Right cardiac atrium (tissue), 5 donors: ENCODE measurements at regions not wholly inside any gene's neighbourhood (a gene's known extent, or its start where the extent isn't known, plus 50 kb on each side); places are given as distances from the start of the nearest gene placed in this dataset.

Experiments
- ATAC-seq, 2 donors: fragments of 200-7000 bp; cut with Tn5 transposase; one replicate each; pipeline versions ENCODE4 v1.8.0 to v1.9.1; 2020; ENCODE audit warnings: moderate library complexity in 2 of 2, mild to moderate bottlenecking in 1 of 2
- DNase-seq, 3 donors: peaks; one replicate each; pipeline ENCODE4 v3.0.0-alpha.2; 2020
- H3K27ac ChIP-seq: one replicate; pipeline ENCODE4 v1.5.1; 2013; ENCODE audit warnings: mild to moderate bottlenecking, low read length, control low read depth, moderate library complexity
- H3K27me3 ChIP-seq: one replicate; pipeline ENCODE4 v1.6.1; 2013; ENCODE audit not compliant: control insufficient read depth, insufficient read depth
- H3K4me1 ChIP-seq: one replicate; pipeline ENCODE4 v1.6.1; 2013; ENCODE audit warnings: low read length; ENCODE audit not compliant: control insufficient read depth, insufficient read depth
- H3K4me3 ChIP-seq: one replicate; pipeline ENCODE4 v1.5.1; 2013; ENCODE audit warnings: low read length, control low read depth
- H3K9me3 ChIP-seq: one replicate; pipeline ENCODE4 v1.6.1; 2013; ENCODE audit warnings: low read length; ENCODE audit not compliant: control insufficient read depth
- WGBS: extraction: QIAGEN DNeasy Blood & Tissue Kit; methylation state at CpG from one replicate; pipeline ENCODE4 v1.1.7; 2013; 5-methylcytosine and 5-hydroxymethylcytosine counted together
- intact Hi-C, 4 donors: fragments of 100-400 bp; cut with DNase I; formaldehyde crosslinking; loops; one replicate each; pipeline versions ENCODE4 v1.11.0 to v1.14.0; 2022 to 2023
- donor health status: healthy with polysubstance abuse.
- donor health status: DM: no; HTN: yes; CAD: no.
- donor health status: DM: no; HTN: no; CAD: no.
- donor health status: DM: no; HTN: yes; CAD: no; lungs with severe emphysema.
- donor health status: DM: yes; HTN: yes; CAD: no.

DNA sequence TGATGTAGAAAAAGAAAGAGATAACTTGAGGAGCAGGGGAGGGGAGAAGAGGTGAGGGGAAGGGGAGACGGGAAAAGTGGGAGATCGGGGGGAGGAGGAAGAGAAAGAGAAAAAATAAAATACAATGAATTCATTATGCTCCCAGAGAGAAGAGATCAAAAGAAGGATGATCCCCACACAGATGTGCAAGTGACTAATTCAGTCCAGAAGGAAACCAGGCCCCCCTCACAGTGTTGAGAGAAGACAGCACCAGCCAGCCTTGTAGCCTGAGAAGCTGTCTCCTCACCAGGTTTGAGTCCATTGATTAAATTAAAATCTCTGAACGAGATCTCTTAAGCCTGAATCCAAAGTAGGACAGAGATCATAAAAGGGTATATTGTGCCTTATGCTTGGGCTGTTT lies 333.7 kb upstream of the NBEA start:
- Histone ChIP-seq H3K4me1 (no peaks in the 10 kb centered on the region), H3K27me3 (no peaks in the 10 kb centered on the region), H3K4me3 (no peak overlapping the region), H3K9me3 (no peaks in the 10 kb centered on the region), H3K27ac (no peak overlapping the region)
- intact Hi-C loops = no loop called here
- WGBS = 79% methylated on average over 3 of the region's 3 CpGs
- ATAC-seq = no peak
- no peak for DNase-seq

DNA sequence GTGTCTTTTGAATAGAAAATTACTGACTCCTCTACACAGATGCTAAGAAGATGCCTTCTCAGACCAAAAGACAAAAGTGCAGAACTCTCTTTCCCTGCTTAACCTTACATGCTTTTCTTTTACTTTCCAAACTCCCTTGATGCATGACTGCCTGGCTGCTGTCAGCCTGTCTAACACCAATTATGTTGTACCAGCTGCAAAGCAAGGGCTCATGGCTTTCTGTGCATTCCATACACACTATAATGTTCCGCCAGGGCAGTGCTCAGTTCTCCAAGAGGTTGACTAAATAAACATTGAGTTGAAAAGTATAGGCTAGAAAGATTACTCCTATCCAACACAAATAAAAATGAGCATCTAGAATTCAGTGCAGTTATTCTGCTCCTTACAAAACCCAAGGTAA lies 330.4 kb upstream of the NBEA start:
- no peaks in the 10 kb centered on the region for H3K9me3 ChIP-seq
- H3K27me3 ChIP-seq = no peaks in the 10 kb centered on the region
- DNase-seq (no peak), ATAC-seq (no peak)
- no peak overlapping the region for H3K4me3 ChIP-seq
- 92% methylated on average over 1 of the region's 1 CpG for WGBS
- no peak overlapping the region for H3K27ac ChIP-seq
- no peaks in the 10 kb centered on the region for H3K4me1 ChIP-seq
- intact Hi-C loops = no loop called here

DNA sequence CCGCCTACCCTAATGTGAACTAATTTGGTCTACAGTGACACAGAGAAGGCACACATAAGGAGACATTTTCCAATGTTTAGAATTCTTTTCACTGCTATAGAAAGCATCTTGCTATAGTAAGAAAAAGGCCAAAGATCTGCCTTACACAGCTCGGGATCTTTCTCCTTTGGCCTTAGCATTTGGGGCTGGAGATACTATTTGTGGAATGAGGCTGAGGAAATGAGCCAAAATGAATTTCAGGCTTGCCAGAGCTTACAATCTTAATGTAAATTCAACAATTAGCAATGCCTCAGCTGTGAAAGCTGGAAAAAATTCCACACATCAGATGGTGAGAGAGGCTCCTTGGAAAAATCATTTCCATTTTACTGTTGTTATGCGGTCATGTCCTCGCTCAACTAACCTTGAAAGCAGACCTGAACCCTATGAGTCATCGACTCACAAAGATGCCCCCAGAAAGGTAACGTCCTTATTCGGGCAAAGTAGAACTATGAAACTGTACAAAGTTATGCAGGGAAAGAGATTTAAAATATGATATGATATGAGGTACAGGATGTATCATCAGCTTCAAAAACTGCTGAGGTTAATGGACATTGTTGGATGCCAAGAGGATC lies 324.5 kb upstream of the NBEA start:
- Histone ChIP-seq H3K27me3 (no peaks in the 10 kb centered on the region), H3K9me3 (no peaks in the 10 kb centered on the region), H3K4me1 (no peaks in the 10 kb centered on the region), H3K4me3 (no peak overlapping the region), H3K27ac (no peak overlapping the region)
- intact Hi-C loops = no loop called here
- ATAC-seq (no peak), DNase-seq (no peak)
- WGBS = 85% methylated on average over 7 of the region's 7 CpGs

DNA sequence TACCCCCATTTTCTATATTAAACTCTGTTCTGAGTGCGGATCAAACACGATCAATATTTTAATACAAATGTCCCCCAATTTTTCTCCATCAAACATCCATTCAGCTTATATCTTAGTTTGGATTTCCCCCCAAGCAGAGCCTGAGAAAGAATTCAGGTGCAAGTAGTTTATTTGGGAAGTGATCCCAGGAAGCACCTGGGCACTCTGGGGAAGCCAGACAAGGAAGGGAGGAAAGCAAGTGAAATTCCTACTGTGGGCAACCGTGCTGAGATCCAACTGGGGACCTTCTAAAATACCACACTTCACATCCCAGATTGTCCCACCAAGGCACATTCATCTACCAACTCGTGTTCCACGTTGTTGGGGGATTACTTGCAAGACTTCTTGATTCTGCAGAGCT lies 323.4 kb upstream of the NBEA start:
- H3K4me1 ChIP-seq = no peaks in the 10 kb centered on the region
- intact Hi-C loops = no loop called here
- H3K27ac ChIP-seq = no peak overlapping the region
- no peaks in the 10 kb centered on the region for H3K27me3 ChIP-seq
- DNase-seq = no peak
- no peaks in the 10 kb centered on the region for H3K9me3 ChIP-seq
- WGBS = 82% methylated on average over 5 of the region's 5 CpGs
- no peak for ATAC-seq
- no peak overlapping the region for H3K4me3 ChIP-seq

DNA sequence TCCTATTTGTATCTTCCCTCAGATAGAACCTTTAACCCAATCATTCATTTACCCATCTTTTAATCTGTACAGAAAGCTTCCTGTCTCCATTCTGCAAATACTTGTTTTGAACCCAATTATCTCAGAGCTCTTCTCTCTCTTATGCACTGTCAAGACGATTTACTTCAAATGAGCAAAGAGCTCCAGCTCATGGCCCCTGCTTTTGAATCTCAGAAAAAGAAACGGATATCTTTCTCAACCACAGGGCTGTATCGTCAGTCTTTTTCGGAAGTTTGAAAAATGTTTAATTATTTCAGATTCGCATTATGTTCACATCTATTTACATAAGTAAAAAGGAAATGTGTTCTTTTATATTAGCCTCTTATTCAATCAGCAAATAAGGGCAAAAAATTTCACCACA lies 322.7 kb upstream of the NBEA start:
- H3K4me1 ChIP-seq = no peaks in the 10 kb centered on the region
- no peaks in the 10 kb centered on the region for H3K27me3 ChIP-seq
- intact Hi-C loops = no loop called here
- 82% methylated on average over 5 of the region's 5 CpGs for WGBS
- H3K9me3 ChIP-seq = no peaks in the 10 kb centered on the region
- ATAC-seq (no peak), DNase-seq (no peak)
- H3K27ac ChIP-seq = no peak overlapping the region
- no peak overlapping the region for H3K4me3 ChIP-seq

DNA sequence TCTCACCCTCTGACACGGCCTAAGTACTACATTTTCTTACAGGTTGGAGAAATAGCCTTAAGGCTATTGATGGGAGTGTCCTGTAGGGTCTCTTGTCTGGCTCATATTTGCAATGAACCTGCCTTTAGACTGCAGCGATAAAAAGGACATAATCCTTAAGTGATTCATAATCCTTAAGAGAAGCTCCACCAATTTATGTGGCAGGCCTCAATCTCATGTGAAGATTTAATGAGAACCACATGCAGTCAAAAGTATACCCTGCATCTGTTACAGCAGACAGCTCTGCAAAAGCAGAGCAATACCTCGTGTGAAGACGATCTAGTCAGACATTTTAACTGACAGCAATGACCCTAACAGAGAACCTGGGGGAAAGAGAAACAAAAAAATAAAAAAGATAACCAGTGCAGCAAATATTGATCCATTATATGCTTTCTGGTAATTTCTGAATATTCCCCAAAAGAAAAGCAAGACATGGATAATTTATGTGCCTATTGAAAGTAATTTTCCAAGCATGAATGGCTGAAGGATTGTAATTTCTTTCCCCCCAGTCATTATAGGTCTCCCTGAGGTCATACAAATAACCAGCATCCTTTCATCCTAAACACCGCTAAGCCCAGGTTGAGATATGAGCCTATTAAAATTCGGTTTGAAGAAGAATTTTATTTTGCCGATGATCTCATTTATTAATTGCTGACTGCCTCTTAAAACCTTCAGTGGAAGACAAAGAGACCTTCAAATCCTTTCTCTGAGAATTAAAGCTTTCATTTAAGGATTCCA lies 321.8 kb upstream of the NBEA start:
- Histone ChIP-seq H3K4me1 (no peaks in the 10 kb centered on the region), H3K9me3 (no peaks in the 10 kb centered on the region), H3K27me3 (no peaks in the 10 kb centered on the region), H3K4me3 (no peak overlapping the region), H3K27ac (no peak overlapping the region)
- WGBS = 81% methylated on average over 7 of the region's 7 CpGs
- intact Hi-C loops = no loop called here
- ATAC-seq (no peak), DNase-seq (no peak)

DNA sequence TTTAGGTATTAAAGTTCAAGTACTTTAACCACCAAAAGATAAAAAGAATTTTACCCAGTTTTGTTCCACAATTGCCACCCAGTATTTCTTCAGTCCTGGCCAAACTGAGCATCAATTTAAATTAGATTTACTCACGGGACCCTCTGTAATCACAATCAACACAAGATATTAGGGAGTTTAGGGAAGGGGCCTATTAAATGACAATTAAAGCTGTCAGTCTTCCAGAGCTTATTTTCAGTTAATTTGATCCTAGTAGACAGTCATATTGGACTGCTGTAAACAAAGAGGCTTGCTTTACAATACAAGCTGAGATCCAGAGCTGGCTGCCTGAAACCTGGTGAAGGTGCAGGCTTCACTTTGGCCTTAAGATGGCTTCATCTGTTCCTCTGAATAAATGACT lies 321.2 kb upstream of the NBEA start:
- intact Hi-C loops = no loop called here
- Histone ChIP-seq H3K4me3 (no peak overlapping the region), H3K27ac (no peak overlapping the region), H3K9me3 (no peaks in the 10 kb centered on the region), H3K4me1 (no peaks in the 10 kb centered on the region), H3K27me3 (no peaks in the 10 kb centered on the region)
- WGBS = 90% methylated on average over 1 of the region's 1 CpG
- no peak for DNase-seq
- ATAC-seq = no peak

DNA sequence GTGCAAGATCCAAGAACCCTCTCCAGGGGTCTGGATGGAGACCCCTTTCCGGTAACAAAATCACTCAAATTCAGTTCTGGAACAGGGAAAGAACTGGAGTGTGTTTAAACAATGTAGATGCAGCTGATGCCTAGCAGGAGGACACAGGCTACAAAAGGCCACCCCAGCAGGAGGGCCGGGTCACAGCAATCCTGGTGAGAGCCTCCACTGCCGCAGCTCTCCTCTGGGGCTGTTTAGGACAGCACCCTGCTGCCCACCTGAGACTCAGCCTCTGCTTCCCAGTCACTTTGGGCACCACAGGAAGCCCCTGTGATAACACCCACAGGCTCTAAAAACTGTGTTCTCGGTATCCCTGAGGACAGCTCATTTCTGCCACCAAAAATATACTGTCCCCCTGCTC lies 318.7 kb upstream of the NBEA start:
- no peak for ATAC-seq
- Histone ChIP-seq H3K4me1 (no peaks in the 10 kb centered on the region), H3K9me3 (no peaks in the 10 kb centered on the region), H3K27ac (no peak overlapping the region), H3K27me3 (no peaks in the 10 kb centered on the region), H3K4me3 (no peak overlapping the region)
- 86% methylated on average over 4 of the region's 4 CpGs for WGBS
- intact Hi-C loops = no loop called here
- DNase-seq = no peak

DNA sequence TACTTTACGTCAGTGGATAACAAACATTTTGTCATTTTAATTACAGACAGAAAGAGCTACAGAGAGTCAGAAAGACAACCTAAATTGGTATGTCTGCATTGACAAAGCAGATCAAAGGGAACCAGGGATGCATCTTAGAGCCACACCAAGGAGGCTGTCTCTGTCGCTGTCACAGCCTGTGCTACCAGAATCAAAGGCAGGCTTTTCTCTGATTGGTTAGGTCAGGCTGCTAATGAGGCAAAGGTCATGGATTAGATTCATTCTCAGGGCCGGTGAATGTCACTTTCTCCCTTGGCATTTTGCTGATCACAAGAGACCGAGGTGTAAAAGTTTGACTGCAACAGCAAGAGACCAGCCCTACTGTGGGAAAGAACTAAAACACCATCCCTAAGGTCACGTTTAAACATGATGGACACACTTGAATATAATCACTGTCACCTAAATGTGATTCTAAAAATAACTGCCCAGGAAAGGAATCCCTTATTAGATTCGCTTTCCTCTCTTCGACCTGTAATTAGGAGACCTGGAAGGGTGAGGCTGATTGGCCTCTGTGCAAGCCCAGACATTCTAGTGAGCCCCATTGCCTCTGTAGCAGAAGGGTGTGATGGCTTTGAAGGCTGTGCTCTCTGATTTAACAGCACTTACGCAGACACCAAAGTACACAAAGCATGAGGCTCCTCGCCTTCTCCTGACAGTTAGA lies 314.4 kb upstream of the NBEA start:
- Histone ChIP-seq H3K9me3 (no peaks in the 10 kb centered on the region), H3K4me1 (no peaks in the 10 kb centered on the region), H3K27me3 (no peaks in the 10 kb centered on the region), H3K4me3 (no peak overlapping the region), H3K27ac (no peak overlapping the region)
- intact Hi-C loops = no loop called here
- no peak for DNase-seq
- 61% methylated on average over 9 of the region's 9 CpGs for WGBS
- no peak for ATAC-seq

DNA sequence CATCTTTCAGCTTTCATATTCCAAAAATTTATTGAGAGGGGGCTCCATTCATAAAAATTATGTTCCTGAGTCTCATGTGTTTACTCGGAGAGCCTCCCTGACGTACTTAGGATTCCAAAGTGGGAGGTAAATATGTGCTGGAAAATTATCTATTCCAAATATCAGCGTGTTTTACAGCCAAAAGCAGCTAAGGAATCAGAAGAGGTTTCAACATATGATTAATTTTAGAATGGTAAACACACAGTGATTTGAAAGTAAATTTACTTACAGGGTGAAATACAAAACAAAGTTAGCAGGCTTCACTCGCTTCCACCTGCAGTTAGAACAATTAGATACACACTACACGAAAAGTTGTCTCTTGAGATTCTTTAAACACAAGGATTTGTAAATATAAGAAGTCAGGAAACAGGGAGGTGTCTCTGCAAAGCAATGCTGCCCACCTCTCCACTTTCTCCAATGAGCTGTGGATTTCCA lies 313.8 kb upstream of the NBEA start:
- no peaks in the 10 kb centered on the region for H3K27me3 ChIP-seq
- DNase-seq (no peak), ATAC-seq (no peak)
- H3K4me1 ChIP-seq = no peaks in the 10 kb centered on the region
- no peaks in the 10 kb centered on the region for H3K9me3 ChIP-seq
- intact Hi-C loops = no loop called here
- no peak overlapping the region for H3K27ac ChIP-seq
- no peak overlapping the region for H3K4me3 ChIP-seq
- 78% methylated on average over 5 of the region's 5 CpGs for WGBS

DNA sequence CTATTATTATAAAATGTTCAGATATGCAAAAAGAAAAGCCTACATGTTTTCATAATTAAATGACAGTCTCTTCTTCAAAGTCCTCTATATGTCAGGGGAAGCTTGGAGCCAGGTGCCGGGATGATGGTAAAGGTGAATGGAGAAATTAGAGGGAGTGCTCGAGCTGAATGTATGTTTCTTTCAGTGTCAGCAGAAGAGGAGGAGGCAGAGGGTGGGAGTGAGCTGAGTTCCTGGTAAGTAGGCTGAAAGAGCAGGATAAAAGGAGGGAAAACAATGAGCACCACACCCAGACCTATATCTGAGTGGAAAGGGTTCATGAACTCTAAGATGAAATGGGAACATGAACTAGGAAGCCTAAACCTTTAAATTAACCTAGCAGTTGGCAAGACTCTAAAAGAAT lies 307.6 kb upstream of the NBEA start:
- intact Hi-C loops = no loop called here

More for the DNA sequence above, 307.6 kb upstream of the NBEA start:
- Histone ChIP-seq H3K27me3 (no peaks in the 10 kb centered on the region), H3K4me1 (no peaks in the 10 kb centered on the region), H3K27ac (no peak overlapping the region), H3K4me3 (no peak overlapping the region), H3K9me3 (no peaks in the 10 kb centered on the region)
- 78% methylated on average over 2 of the region's 2 CpGs for WGBS
- no peak for ATAC-seq
- DNase-seq = no peak
